ENCODE measurements at regions not wholly inside any gene's neighbourhood (a gene's known extent, or its start where the extent isn't known, plus 50 kb on each side); places are given as distances from the start of the nearest gene placed in this dataset.

DNA sequence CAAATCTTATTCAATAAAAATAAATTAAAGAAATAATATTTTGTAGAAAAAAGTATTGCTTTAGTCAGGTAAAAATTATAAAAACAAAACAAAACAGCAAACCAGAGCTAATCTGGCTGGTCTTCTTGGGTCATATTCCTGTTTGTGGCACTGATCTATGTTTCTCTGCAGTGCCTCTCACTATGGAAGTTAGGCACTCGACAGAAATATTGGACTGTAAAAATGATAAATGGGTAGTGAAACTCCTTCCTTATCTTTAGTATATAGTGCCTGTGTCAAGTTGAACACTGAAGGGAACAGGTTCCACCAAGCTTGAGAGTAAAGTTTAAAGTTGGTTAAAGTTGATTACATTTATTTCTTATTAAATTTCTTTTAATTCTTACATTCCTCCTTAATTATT lies 1195.6 kb upstream of the GBE1 start:
- no peak for ATAC-seq
- no peaks in the 10 kb centered on the region for H3K27me3 Mint-ChIP-seq
- no peaks in the 10 kb centered on the region for H3K36me3 Mint-ChIP-seq (ENCODE audit: low read depth)
- H3K9me3 ChIP-seq (ENCODE audit: control insufficient read depth, low read length, poor library complexity, severe bottlenecking) = no peaks in the 10 kb centered on the region
- no peak overlapping the region for H3K4me3 Mint-ChIP-seq
- no peaks in the 10 kb centered on the region for H3K4me1 Mint-ChIP-seq
- H3K27ac Mint-ChIP-seq = no peak overlapping the region
- DNase-seq = no peak

DNA sequence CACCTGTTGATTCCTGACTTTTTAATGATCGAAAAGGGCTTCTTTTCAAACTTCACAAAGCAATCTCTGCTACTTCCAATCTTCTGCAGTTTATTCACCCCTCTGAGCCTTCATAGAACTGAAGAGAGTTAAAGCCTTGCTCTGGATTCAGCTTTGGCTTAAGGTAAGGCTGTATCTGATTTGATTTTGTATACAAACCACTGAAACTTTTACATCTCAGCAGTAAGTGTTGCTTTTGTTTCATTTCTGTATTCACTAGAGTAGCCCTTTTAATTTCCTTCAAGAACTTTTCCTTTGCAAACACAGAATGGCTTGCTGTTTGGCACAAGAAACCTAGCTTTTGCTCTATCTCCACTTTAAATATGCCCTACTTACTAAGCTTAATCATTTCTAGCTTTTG lies 1193.0 kb upstream of the GBE1 start:
- H3K9me3 ChIP-seq (ENCODE audit: control insufficient read depth, low read length, poor library complexity, severe bottlenecking) = peaks cover 3% of the 10 kb centered on the region
- H3K27ac Mint-ChIP-seq = no peak overlapping the region
- no peak for ATAC-seq
- H3K27me3 Mint-ChIP-seq = no peaks in the 10 kb centered on the region
- no peaks in the 10 kb centered on the region for H3K4me1 Mint-ChIP-seq
- H3K36me3 Mint-ChIP-seq (ENCODE audit: low read depth) = no peaks in the 10 kb centered on the region
- DNase-seq = no peak
- no peak overlapping the region for H3K4me3 Mint-ChIP-seq

DNA sequence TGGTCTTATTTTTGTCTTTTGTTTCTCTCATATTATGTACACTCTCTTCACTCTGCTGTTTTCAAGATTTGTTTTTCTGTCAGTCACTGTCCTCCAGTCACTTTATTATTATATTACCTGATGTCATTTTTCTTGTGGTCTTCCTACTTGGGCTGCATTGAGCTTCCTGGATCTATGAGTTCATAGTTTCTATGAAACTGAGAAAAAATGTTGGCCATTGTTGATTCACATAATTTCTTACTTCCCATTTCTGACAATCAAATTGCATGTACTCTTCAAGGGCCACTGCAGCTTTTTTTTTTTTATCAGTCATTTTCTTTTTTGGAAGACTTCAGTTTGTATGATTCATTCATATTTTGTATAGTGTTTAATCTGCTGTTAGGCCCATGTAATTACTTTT lies 1180.6 kb upstream of the GBE1 start:
- no peak overlapping the region for H3K4me3 Mint-ChIP-seq
- H3K4me1 Mint-ChIP-seq = no peaks in the 10 kb centered on the region
- no peaks in the 10 kb centered on the region for H3K36me3 Mint-ChIP-seq (ENCODE audit: low read depth)
- no peaks in the 10 kb centered on the region for H3K27me3 Mint-ChIP-seq
- ATAC-seq = no peak
- no peaks in the 10 kb centered on the region for H3K9me3 ChIP-seq (ENCODE audit: control insufficient read depth, low read length, poor library complexity, severe bottlenecking)
- H3K27ac Mint-ChIP-seq = no peak overlapping the region
- no peak for DNase-seq

DNA sequence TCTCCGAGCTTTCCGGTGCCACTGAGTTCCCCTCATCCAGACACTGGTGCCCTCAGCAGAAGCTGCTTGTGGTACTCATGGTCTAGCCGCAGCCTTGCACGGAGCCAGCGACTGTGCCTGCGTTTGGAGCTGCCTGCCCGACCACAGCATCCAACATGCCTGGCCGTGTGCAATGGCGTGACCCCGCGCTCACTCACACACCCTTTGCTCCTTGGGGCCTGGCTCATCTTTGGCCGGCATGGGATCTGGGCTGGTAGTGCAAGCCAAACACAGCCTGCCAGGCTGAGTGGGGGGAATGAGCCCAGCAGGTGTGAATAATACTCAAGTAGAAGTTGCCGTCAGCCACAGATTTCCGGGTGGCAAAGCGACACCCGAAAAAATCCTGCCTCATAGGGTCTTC lies 1178.7 kb upstream of the GBE1 start:
- no peak overlapping the region for H3K4me3 Mint-ChIP-seq
- no peaks in the 10 kb centered on the region for H3K9me3 ChIP-seq (ENCODE audit: control insufficient read depth, low read length, poor library complexity, severe bottlenecking)
- DNase-seq (no peak), ATAC-seq (no peak)
- H3K4me1 Mint-ChIP-seq = no peaks in the 10 kb centered on the region
- no peaks in the 10 kb centered on the region for H3K27me3 Mint-ChIP-seq
- no peaks in the 10 kb centered on the region for H3K36me3 Mint-ChIP-seq (ENCODE audit: low read depth)
- no peak overlapping the region for H3K27ac Mint-ChIP-seq

DNA sequence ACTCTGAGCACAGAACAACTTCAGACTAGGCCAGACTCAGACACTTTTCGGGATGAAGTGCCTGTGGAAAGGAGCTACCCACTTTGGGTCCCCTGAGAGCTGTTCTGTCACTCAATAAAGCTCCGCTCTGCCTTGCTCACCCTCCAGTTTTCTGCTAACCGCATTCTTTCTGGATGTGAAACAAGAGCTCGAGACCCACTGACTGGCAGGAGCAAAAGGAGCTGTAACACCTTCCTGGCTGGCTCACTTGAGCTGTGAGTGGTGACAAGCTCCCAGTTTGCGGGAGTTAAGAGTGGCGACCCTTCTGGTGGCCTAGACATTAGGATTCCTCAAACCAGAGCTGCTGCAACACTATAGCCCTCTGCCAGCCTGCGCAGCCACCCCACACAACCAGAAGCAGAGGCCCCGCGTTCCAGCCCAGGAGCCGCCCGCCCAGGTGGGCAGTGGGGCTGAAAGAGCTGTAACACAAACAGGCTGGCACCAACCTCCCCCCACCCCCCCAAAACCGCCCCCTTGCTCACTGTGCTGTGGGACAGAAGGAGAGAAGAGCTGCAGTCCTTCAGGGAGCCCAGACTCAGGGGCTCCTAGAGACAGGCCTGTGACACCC lies 1178.1 kb upstream of the GBE1 start:
- no peaks in the 10 kb centered on the region for H3K9me3 ChIP-seq (ENCODE audit: control insufficient read depth, low read length, poor library complexity, severe bottlenecking)
- Mint-ChIP-seq H3K27ac (no peak overlapping the region), H3K36me3 (ENCODE audit: low read depth) (no peaks in the 10 kb centered on the region), H3K27me3 (no peaks in the 10 kb centered on the region), H3K4me3 (no peak overlapping the region), H3K4me1 (no peaks in the 10 kb centered on the region)
- DNase-seq = no peak
- no peak for ATAC-seq

DNA sequence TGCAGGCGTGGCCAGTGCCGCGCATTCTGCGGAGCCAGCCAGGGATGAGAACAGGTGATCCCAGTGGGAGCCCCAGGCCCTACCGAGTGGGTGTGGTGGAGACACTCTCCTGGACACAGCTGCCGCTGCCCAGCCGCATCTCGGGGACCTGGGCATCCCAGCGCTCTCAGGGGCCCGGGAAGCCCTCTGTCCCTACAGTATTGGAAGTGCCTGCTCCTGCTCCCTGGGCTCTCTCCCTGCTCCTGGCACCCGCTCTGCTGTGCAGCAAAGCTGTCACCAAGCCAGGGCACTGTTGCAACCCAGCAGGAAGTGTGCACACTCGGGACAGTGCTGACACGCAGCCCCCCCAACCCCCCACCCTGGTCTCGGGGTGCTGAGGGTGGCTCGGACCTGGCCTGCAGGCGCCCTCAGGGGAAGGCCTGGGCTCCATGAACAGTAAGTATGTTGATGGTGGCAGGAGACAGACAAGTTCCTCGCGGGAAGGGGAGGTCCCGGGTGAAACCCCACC lies 1177.4 kb upstream of the GBE1 start:
- H3K36me3 Mint-ChIP-seq (ENCODE audit: low read depth) = no peaks in the 10 kb centered on the region
- H3K4me1 Mint-ChIP-seq = no peaks in the 10 kb centered on the region
- no peak for ATAC-seq

DNA sequence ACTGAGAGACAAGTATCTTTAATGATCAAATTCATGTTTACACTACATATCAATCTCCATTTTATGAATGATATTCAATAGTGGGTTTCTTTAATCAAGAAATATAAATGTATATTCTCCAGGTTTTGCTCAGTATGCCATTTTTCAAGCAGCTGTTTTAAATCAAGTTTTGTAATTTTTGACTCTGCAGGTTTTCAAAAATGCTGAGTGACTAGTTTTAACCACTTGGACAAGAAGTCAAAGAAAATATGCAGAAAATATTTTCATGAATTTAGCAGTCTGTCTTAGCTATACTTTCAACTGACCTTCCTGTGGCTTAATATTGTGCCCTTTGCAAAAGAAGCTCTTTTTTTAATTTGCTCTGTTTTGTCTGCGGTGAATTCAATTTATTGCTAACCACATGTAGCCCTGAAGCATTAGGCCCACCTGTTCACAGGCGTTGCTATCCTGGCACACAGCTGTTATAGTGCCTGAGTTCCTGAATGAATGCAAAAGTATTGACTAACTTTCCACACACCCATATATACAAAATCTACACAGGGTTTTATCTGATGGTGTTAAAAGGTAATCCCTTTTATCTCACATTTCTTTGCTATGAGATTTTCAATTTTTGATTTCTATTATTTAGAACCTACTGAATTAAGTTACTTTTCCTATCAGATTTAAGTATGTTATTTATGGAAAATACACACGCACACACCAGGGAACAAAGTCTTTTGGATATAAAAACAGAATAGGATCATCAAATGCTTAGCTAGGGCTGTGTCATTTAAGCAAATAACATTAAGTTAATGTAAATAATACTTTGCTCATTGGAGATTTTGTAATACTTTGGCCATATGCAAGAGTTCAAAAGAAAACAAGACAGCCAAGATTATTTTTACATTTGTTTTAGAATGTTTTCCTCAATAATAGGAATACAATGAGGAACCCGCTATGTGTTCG lies 1166.1 kb upstream of the GBE1 start:
- H3K9me3 ChIP-seq (ENCODE audit: control insufficient read depth, low read length, poor library complexity, severe bottlenecking) = no peaks in the 10 kb centered on the region
- H3K4me1 Mint-ChIP-seq = no peaks in the 10 kb centered on the region
- ATAC-seq (no peak), DNase-seq (no peak)
- H3K36me3 Mint-ChIP-seq (ENCODE audit: low read depth) = no peaks in the 10 kb centered on the region
- H3K4me3 Mint-ChIP-seq = no peak overlapping the region
- no peak overlapping the region for H3K27ac Mint-ChIP-seq
- H3K27me3 Mint-ChIP-seq = no peaks in the 10 kb centered on the region

More for the DNA sequence above, 1177.4 kb upstream of the GBE1 start:
- no peaks in the 10 kb centered on the region for H3K9me3 ChIP-seq (ENCODE audit: control insufficient read depth, low read length, poor library complexity, severe bottlenecking)
- Mint-ChIP-seq H3K4me3 (no peak overlapping the region), H3K27me3 (no peaks in the 10 kb centered on the region), H3K27ac (no peak overlapping the region)
- DNase-seq = no peak

DNA sequence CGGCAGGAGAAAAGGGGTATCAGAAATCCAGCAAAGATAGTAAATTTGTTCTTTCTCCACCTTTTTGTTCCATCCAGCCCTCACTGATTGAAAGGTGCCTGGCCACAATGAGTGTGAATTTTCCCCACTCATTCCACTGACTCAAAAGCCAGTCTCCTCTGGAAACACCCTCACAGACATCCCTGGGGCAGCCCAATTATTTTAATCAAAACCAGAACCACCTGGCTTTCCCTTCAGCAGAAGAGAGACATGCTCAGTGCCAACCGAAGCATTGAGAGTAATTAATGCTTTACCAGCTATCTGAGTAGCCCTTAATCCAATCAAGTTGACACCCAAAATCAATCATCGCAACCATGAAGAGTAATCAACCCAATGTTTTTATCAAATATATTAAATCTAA lies 1129.6 kb upstream of the GBE1 start:
- H3K36me3 Mint-ChIP-seq (ENCODE audit: low read depth) = no peaks in the 10 kb centered on the region
- no peaks in the 10 kb centered on the region for H3K9me3 ChIP-seq (ENCODE audit: control insufficient read depth, low read length, poor library complexity, severe bottlenecking)
- no peak for DNase-seq
- H3K27ac Mint-ChIP-seq = no peak overlapping the region
- H3K4me1 Mint-ChIP-seq = no peaks in the 10 kb centered on the region
- no peak overlapping the region for H3K4me3 Mint-ChIP-seq
- ATAC-seq = no peak
- H3K27me3 Mint-ChIP-seq = no peaks in the 10 kb centered on the region

DNA sequence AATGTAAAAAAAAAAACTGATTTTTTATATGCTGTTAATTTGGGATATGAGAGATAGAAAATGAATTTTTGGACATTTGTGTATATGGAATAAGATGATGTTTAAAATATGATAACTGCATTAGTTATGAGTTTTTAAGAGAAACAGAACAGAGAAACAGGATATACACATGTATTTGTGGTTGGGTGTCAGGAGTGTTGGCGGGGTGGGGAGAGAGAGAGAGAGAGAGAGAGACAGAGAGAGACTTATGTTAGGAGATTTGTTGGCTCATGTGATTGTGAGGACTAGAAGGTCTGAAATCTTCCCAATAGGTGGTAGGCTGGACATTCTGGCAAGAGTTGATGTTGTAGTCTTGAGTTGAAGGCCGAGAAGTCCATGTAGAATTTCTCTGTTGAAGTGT lies 1121.6 kb upstream of the GBE1 start:
- no peaks in the 10 kb centered on the region for H3K4me1 Mint-ChIP-seq
- no peak overlapping the region for H3K4me3 Mint-ChIP-seq
- no peak overlapping the region for H3K27ac Mint-ChIP-seq
- no peak for DNase-seq
- H3K36me3 Mint-ChIP-seq (ENCODE audit: low read depth) = no peaks in the 10 kb centered on the region
- H3K9me3 ChIP-seq (ENCODE audit: control insufficient read depth, low read length, poor library complexity, severe bottlenecking) = no peaks in the 10 kb centered on the region
- H3K27me3 Mint-ChIP-seq = no peaks in the 10 kb centered on the region
- no peak for ATAC-seq

DNA sequence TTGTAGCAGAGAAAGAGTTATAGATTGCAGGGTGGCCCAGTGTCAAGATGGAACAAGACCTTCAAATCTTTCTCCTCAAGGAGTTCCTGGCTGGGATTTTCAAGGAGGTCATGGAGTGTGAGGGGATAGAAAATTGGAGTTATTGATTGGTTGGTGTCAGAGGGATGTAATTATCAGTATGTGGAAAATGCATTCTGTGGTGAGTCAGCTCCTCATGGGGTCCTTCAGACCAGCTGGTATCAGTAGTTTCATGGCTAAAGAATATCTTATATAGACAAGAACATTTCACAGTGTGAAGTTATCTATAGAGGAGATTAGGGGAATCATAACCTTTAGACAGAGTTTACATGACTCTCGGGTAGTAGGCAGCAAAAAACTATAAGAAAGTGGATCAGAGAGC lies 1114.0 kb upstream of the GBE1 start:
- no peaks in the 10 kb centered on the region for H3K9me3 ChIP-seq (ENCODE audit: control insufficient read depth, low read length, poor library complexity, severe bottlenecking)
- no peaks in the 10 kb centered on the region for H3K4me1 Mint-ChIP-seq
- H3K27me3 Mint-ChIP-seq = no peaks in the 10 kb centered on the region
- H3K36me3 Mint-ChIP-seq (ENCODE audit: low read depth) = no peaks in the 10 kb centered on the region
- no peak overlapping the region for H3K4me3 Mint-ChIP-seq
- H3K27ac Mint-ChIP-seq = no peak overlapping the region
- no peak for ATAC-seq
- no peak for DNase-seq

DNA sequence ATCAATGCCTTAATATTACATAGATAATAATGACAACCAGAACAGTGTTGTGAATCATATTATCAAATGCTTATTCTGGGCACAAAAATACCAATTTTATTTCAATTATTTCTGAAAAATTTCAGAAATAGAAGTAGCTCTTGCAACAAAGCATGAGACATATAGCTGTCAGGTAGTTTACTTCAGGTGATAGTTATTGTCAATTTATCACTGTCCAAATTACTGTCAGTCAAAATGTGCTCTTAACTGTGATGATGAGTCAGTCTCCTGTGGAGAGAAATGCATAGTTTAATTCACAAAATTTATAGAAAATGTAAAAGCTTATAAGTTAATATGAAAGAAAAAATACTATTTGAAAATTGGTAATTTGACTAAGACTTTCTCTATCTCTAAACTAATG lies 1078.4 kb upstream of the GBE1 start:
- DNase-seq (no peak), ATAC-seq (no peak)
- H3K36me3 Mint-ChIP-seq (ENCODE audit: low read depth) = no peaks in the 10 kb centered on the region
- no peaks in the 10 kb centered on the region for H3K4me1 Mint-ChIP-seq
- no peaks in the 10 kb centered on the region for H3K9me3 ChIP-seq (ENCODE audit: control insufficient read depth, low read length, poor library complexity, severe bottlenecking)
- H3K27me3 Mint-ChIP-seq = no peaks in the 10 kb centered on the region
- H3K4me3 Mint-ChIP-seq = no peak overlapping the region
- H3K27ac Mint-ChIP-seq = no peak overlapping the region

DNA sequence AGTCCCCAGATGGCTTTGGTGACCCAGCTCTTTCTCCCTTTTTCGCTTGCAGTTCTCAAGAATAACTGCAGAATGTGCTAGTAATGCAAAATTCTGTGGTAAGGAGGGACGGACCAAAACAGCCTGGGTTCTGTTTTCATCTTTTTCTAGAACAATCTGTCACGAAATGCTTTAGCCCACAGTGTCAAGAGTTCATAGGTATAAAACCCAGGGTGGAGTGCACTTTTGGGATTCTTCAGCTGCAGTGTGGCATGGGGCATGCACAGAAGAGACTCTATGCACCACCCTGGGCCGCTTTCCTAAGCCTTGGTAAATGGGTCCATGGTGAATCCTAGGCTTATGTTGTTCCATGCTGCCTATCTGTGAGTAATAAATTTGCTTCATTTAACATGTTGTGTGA lies 1072.7 kb upstream of the GBE1 start:
- no peaks in the 10 kb centered on the region for H3K9me3 ChIP-seq (ENCODE audit: control insufficient read depth, low read length, poor library complexity, severe bottlenecking)
- no peak overlapping the region for H3K4me3 Mint-ChIP-seq
- no peak overlapping the region for H3K27ac Mint-ChIP-seq
- no peaks in the 10 kb centered on the region for H3K36me3 Mint-ChIP-seq (ENCODE audit: low read depth)
- H3K27me3 Mint-ChIP-seq = no peaks in the 10 kb centered on the region
- no peaks in the 10 kb centered on the region for H3K4me1 Mint-ChIP-seq
- no peak for DNase-seq
- no peak for ATAC-seq

DNA sequence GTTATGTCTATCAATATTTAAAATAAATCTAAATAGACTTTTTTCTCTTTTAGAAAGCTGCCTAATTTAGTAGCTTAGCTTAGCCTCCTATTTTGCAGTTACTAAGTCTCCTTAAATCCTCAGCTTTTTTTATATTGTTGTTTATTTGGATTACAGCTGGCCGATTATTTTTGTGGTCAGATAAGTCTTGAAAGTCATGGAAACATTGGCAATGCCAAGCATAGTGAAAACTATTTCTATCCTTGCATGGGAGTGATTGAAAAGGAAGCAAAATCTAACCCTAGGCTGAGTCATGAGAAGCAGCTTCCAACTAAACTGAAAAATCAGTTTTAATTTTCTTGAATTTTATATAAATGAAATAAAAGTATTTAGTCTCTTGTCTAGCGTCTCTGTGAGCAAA lies 1063.0 kb upstream of the GBE1 start:
- H3K4me3 Mint-ChIP-seq = no peak overlapping the region
- peaks cover 3% of the 10 kb centered on the region for H3K9me3 ChIP-seq (ENCODE audit: control insufficient read depth, low read length, poor library complexity, severe bottlenecking)
- DNase-seq (no peak), ATAC-seq (no peak)
- H3K4me1 Mint-ChIP-seq = no peaks in the 10 kb centered on the region
- no peaks in the 10 kb centered on the region for H3K36me3 Mint-ChIP-seq (ENCODE audit: low read depth)
- H3K27me3 Mint-ChIP-seq = no peaks in the 10 kb centered on the region
- H3K27ac Mint-ChIP-seq = no peak overlapping the region

DNA sequence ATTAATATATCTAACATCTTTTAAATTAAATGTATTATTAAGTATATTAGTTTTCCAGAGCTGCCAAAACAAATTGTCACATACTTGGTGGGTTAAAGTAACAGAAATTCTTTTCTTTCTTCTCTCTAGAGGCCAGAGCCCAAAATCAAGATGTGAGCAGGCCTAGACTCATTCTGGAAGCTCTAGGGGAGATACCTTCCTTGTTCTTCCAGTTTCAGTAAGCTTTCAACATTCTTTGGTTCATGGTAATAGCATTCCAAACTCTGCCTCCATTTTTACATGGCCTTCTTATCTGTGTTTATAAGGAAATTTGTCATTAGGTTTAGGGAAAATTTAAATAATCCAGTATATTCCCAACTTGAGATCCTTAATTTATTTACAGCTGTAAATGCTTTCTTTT lies 1054.6 kb upstream of the GBE1 start:
- Mint-ChIP-seq H3K27me3 (no peaks in the 10 kb centered on the region), H3K4me1 (no peaks in the 10 kb centered on the region), H3K36me3 (ENCODE audit: low read depth) (no peaks in the 10 kb centered on the region), H3K27ac (no peak overlapping the region), H3K4me3 (no peak overlapping the region)
- DNase-seq (no peak), ATAC-seq (no peak)
- H3K9me3 ChIP-seq (ENCODE audit: control insufficient read depth, low read length, poor library complexity, severe bottlenecking) = no peaks in the 10 kb centered on the region

Data from T-helper 17 cell (primary cell).